HG03442 (cell line): ENCODE measurements at regions not wholly inside any gene's neighbourhood (a gene's known extent, or its start where the extent isn't known, plus 50 kb on each side); places are given as distances from the start of the nearest gene placed in this dataset.

ENCODE experiments used
- ATAC-seq: cut with Tn5 transposase; IDR thresholded peaks from one replicate; pipeline ENCODE4 v1.9.1; 2021; ENCODE audit warnings: mild to moderate bottlenecking, moderate library complexity; ENCODE audit not compliant: unreplicated experiment

DNA sequence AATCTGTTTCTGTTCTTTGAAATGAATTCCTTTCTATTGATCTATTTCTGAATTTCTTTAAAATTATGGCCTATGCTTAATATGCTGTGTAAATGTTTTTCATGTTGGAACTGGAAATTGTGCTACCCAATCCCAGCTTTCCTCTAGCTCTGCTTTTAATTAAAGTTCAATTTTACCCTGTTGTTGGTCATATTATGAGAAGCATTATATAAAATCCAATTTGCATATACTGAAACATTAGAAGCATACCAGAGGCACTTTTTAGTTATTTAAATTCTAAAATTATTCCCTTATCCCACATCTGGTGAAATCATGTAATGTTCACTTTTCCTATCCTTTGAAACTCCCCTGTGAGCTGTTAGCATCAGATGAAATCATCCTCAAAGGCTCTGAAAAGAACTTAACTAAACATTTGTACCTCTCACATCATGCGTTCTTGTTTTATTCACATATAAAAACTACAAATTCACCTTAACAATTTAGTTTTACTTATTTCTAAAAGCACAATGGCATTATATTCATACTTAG is 160.6 kb upstream of the COL21A1 start:
- ATAC-seq: no peak

GRCh38 chr6:56406276-56407269 is 159.2 kb upstream of the COL21A1 start:
- peak; percentile 84 for ATAC-seq

GRCh38 chr6:56404599-56404998 is 157.2 kb upstream of the COL21A1 start:
- no peak for ATAC-seq

DNA sequence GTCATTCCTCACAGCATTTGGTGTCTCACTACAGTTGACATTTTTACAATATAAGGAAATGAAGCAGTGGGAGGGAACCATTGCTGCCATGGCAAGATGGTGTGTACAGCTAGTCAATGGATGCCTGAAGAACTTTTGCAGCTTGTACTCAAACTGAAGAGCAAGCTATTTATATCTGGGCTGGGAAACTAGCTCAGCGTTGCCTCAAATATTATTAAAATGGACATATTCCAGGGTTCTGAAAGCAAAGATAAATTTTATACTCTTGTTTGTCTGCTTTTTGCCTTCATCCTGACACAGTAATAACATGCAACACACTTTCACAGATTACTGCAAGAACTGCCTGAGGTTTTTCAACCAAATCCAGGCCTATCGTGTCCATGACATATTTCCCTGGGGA is 156.4 kb upstream of the COL21A1 start:
- ATAC-seq: no peak

DNA sequence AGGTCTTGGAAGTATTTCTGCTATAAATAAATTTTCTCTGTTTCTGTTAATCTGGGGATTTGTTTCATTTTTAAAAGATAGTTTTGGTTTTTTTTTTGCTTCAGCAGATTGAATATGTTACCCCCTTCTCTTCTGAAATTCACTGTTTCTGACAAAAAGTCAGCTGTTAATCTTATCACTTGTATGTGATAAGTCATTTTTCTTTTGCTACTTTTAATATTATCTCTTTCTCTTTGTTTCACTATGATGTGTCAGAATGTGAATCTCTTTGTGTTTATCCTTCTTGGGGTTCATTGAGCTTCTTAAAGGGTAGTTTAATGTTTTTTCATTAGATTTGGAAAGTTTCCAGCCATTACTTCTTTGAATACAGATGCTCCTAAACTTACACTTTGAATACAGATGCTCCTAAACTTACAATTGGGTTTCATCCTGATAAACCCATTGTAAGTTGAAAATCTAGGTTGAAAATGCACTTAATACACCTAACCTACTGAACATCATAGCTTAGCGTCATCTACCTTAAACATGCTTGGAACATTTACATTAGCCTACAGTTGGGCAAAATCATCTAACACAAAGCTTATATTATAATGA is 154.2 kb upstream of the COL21A1 start:
- no peak for ATAC-seq

GRCh38 chr6:56400273-56400672 is 152.9 kb upstream of the COL21A1 start:
- ATAC-seq: no peak

DNA sequence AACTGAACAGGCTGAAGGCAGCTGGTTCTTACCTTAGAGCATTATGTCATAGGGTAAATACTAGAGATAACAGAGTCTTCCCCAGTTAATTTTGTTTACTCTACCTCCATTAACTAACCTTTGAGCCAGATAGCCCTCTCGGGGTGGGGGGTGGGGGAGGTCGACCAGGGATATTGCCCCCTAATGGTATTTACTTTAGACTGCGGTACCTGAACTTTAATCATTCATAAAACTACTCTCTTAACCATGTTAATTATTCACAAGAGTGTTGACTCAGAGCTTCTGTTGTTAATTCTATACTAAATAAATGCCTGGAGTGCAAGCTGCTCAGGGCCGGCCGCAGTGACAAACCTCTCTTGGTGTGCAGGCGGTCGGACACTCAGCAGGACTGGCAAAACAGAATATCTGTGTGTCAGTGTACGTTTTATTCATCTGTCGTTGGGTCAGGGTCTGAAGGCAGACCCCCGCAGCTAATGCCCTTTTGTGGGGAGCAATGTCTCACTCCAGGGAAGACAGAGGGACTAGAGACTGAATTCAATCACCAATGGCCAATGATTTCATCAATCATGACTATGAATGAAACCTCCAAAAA is 152.4 kb upstream of the COL21A1 start:
- ATAC-seq: no peak

DNA sequence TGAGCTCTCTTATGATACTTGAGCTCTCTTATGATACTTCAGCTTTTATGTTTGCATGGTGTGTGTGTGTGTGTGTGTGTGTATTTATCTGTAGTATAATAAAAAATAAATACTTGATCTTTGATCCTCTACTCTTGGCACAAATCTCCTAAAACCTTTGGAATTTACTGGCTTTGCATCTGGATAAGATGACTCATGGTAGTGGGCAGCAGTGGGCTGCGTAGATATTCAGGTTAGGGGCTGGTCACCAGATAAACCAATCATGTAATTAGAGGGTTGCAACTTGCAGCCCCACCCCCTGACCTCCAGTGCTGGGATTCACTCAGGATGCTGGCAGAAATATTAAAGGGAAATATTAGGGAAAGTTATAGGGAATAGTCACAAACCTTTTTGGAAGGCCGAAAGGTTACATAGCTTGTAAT is 151.9 kb upstream of the COL21A1 start:
- no peak for ATAC-seq

DNA sequence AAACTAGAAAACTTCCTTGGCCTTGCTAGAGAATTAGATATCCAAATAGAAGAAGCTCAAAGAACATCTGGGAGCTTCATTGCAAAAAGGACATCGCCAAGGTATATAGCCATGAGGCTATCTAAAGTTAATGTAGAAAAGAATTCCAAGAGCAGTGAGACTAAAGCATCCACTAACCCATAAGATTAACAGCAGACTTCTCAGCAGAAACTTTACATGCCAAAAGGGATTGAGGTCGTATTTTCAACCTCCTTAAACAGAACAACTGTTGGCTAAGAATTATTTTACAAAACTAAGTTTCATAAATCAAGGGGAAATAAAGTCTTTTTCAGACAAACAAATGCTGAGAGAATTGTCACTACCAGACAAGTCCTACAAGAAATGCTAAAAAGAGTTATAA is 149.1 kb upstream of the COL21A1 start:
- no peak for ATAC-seq

- ATAC-seq: no peak
Observed at GRCh38 chr6:56393615-56394612, 146.5 kb upstream of the COL21A1 start.

DNA sequence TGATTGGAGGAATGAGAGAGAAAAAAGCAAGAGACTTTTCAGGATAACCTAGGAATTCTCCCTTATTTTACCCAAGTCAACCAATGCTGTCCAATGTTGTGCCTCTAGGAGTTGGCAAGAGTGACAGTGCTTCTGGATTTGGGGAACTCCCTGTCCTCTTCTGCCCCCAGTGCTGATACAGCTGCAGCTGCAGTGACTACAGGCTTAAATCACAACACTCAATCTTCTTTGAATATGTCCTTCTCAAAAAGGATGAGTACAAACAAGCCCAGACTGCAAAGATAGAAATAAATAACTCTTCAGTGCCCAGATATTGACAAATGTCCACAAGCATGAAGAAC is 141.0 kb upstream of the COL21A1 start:
- ATAC-seq: peak; percentile 41

DNA sequence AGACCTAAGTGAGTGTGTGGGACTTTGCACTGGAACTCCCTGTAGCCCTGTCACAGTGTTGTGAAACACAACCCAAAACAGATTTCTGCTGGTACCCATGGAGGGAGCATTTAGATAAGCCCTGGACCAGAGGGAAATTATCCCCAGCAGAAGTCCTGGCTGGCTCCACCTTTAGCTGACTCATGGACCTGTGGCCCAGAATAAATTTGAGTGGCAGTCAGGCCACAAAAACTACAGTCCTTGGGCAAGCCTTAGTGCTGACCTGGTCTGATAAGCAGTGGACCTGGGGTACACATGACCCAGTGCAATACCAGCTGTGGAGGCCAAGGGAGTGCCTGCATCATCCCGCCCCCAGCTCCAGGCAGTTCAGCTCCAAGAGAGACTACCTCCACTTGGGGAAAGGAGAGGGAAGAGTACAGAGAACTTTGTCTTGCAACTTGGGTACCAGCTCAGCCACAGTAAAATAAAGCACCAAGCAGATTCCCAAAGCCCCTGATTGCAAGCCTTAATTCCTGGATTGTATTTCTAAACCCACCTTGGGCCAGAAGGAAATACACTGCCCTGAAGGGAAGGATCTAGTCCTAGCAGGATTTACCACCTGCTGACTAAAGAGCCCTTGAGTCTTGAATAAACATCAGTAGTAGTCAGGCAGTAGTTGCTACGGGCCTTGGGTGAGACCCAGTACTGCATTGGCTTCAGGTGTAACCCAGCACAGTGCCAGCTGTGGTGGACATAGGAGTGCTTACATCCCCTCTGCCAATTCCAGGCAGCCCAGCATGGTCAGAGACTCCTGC is 140.4 kb upstream of the COL21A1 start:
- ATAC-seq: no peak

DNA sequence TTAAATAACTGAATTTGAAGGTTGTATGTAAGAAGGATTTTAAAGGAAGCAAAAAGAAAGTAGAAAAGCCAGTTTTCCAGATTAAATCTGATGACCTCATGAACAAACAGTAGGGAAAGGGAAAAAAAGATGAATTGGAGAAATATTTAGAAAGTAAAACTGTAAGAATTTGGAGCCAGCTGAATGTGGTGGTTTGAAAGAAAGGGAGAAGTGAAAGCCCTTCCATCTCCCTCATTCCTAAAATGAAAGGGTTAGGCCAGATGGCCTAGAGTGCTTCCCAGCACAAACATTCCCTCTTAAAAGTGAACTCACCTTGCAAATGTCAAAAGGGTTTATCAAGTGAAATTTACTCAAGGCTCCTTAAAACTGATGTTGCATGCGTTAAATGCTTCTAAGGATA is 139.3 kb upstream of the COL21A1 start:
- no peak for ATAC-seq

GRCh38 chr6:56385981-56386593 is 138.7 kb upstream of the COL21A1 start:
- ATAC-seq: no peak

DNA sequence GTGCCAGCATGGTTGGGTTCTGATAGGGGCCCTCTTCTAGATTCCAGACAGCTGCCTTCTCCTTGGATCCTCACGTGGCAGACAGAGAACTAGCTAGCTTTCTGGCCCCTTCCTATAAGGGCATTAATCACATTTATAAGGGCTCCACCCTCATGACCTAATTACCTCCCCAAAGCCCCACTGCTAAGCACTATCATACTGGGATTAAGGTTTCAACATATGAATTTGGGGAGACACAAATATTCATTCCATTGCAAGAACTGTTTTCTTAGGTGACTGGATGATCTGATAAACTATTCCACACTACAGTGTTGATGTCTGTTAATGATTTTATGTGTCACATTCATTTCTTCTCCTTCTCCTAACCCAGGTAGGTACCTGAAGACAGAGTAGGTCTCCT is 135.8 kb upstream of the COL21A1 start:
- no peak for ATAC-seq

DNA sequence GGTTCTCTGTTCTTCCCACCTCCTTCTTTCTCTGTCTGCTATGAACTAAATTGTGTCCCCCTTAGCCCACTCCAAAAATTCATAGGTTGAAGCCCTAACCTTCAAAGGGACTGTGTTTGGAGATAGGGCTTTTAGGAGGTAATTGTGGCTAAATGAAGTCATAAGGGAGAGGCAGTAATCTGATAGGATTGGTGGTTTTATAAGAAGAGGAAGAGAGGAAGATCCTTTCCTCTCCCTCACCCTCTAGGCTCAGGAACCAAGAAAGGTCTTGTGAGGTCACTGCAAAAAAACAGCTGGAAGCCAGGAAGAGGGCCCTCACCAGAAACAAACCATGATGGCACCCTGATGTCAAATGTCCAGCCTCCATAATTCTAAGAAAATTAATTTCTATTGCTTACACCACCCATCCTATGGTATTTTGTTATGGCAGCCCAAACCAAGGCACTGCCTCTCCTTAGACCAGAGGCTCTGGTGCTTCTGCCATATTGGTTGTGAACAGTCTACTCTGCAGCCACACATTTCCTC is 135.1 kb upstream of the COL21A1 start:
- ATAC-seq: no peak

GRCh38 chr6:56381801-56382251 is 134.4 kb upstream of the COL21A1 start:
- no peak for ATAC-seq

DNA sequence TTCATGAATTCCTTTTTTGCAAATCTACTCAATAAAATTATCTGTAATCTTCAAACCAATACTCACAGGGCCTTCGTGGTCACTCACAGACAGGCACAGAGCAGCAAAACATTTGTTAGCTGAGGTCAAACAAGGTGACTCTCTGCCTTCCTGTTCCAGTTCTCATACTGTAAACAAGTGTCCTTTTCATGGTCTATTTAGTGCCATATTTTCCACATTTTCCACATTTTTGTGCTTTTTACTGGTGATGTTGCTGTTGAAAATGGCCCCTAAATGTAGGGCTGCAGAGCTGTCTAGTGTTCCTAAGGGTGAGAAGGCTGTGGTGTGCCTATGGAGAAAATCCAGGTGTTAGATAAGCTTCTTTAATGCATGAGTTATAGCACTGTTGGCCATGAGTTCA is 133.1 kb upstream of the COL21A1 start:
- ATAC-seq: no peak
